22Rv1 (cell line): ENCODE measurements at regions not wholly inside any gene's neighbourhood (a gene's known extent, or its start where the extent isn't known, plus 50 kb on each side); places are given as distances from the start of the nearest gene placed in this dataset.

Experiments used
- H3K27ac ChIP-seq: fragments of 450-650 bp; 2 replicates; pipeline ENCODE4 v1.5.1; 2017
- CTCF ChIP-seq: fragments of 450-650 bp; IDR thresholded peaks from 2 replicates; pipeline ENCODE4 v1.5.1; 2017; ENCODE audit warnings: mild to moderate bottlenecking
- ZFX ChIP-seq: fragments of 450-650 bp; IDR thresholded peaks from 2 replicates; pipeline ENCODE4 v1.6.1; 2017; ENCODE audit warnings: antibody characterized with exemption, borderline replicate concordance

DNA sequence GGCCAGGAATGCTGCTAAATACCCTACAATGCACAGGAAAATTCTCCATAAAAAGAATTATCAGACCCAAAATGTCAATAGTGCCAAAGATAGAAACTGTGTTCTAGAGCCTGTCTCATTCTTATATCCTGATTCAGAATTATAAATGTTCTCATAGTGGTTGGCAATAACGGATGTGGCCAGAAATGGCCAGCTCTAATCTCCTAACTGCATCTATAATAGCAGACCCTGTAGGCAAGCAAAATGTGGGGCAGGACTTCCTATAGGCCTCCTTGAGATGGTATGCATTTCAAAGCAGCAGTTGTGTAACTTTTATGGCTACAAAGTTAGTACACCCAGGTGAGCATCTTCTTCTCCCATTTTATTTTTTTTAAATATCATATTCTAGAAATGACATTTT lies 95.9 kb upstream of the SGIP1 start:
- TF ChIP-seq CTCF (no peak), ZFX (no peak)

DNA sequence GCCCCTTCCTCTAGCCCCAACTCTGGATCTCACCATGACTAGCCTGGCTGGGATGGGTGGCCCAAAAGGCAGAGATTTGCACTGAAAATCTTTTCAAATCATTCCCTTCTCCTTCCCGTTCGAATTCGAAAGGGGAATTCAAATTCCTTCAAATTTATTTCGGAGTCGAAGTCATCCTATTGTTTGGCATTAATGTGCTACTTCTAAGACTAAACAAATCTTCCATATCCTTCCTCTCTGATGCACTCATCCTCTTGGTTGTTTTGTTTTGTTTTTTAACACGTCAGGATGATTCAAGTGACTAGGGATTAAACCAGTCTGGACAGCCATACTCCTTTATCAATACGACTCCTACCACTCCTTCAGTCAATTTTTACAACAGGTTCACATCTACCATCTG lies 95.5 kb upstream of the SGIP1 start:
- no peak overlapping the region for H3K27ac ChIP-seq
- no peak for TF ChIP-seq ZFX

More for the DNA sequence above, 95.9 kb upstream of the SGIP1 start:
- H3K27ac ChIP-seq, result no peak overlapping the region

DNA sequence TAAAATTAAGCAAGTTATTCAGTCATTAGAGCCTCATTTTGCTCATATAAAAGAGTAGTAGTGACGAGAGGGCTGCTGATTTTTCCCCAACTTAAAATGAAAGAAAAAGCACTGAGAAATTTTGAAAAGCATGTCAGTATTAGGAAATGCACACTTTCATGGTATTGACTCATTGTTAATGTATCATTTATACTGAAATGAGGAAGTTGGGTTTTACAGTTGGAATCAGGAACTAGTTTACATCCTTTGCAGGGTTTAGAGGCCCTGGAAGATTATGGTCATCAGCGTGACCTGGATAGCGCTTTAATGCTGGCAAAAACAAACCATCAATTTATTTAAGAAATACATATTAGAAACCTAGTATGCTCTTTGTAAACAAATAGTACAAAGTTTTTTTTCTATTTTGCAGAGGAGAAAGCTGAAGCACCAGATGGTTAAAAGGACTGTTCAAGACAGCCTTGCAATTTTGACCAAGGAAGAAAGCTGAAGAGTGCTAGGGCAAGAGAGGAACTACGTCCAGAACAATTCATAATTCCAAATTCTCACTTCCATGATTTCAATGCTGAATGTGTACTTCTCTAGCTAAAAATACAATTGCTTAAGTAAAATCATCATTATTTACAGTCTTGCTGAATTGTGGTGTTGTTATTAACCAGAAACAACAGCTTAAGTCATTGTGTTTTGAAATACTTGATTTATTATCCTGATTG lies 94.8 kb upstream of the SGIP1 start:
- H3K27ac ChIP-seq, result no peak overlapping the region
- TF ChIP-seq ZFX (no peak), CTCF (no peak)

- H3K27ac ChIP-seq, result no peak overlapping the region
- TF ChIP-seq ZFX (no peak), CTCF (no peak)
These were observed 90.2 kb upstream of the SGIP1 start for GRCh38 chr1:66443793-66444192.

GRCh38 chr1:66444438-66445265 lies 89.3 kb upstream of the SGIP1 start:
- H3K27ac ChIP-seq, result no peak overlapping the region
- no peak for TF ChIP-seq CTCF
- TF ChIP-seq ZFX, result no peak

DNA sequence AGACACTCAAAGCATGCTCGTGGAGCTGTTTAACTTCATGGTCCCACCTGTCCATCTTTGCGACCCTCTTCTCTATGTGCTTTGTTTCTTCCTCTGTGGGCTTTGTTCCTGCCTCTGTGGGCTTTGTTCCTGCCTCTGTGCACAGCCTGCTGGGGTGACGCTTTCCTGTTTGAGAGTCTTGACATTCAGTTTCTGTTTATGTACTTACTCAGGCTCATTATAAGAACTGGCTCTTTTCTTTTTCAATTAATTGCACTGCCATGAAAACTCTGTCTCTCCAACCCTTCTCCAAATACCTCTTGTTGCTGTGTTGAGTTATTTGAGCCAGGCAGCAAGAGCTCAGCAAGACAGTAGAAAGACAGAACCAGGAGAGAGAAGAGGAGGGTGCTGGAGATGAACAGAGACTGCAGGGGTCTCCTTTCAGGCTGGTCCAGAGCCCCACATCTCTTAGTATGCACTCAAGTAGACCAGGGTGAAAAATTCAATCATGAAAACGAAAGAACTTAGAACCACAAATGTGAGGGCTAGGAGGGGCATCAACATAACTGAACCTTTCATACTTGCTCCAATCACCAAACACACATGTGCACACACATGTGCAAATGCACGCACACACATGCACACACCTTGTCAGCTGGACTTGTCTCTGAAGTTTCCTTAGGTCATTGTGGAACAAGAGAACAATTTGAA lies 88.3 kb upstream of the SGIP1 start:
- TF ChIP-seq CTCF (no peak), ZFX (no peak)
- no peak overlapping the region for H3K27ac ChIP-seq

DNA sequence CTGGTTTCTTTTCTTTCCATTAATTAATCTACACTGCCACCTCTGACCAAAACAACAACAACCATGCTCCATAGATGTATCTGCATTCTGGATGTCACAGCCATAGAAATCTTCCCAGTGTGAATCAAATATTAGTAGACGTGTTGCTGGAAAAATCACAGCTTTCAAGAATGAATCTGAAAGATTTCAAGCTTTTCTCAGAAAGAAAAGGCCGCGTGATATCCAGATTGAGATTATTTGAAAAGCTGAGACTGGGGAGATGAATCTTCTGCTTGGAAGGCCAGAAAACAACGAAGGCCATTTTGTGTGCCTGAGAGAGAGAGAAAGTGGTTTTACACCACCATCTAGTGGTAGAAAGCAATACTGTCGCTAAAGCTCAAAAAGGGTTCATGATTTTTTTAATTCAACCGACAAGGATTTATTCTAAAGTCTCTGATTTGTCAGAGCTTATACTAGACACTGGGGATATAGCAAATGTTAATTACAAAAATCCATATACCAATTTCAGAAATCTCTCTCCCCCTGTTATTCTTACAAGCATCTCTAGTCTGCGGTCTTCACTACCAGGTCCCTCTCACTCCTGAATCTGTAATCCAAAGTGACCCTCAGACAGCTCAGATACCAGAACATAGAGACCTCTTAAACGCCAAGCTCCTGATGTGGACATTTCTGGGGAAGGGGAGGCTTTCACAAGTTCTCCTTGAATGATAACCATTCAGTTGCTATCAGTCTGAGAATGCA lies 87.5 kb upstream of the SGIP1 start:
- no peak overlapping the region for H3K27ac ChIP-seq

More for the DNA sequence above, 87.5 kb upstream of the SGIP1 start:
- TF ChIP-seq ZFX (no peak), CTCF (peak; percentile 76)
